GM11168 (cell line): ENCODE measurements at regions not wholly inside any gene's neighbourhood (a gene's known extent, or its start where the extent isn't known, plus 50 kb on each side); places are given as distances from the start of the nearest gene placed in this dataset.

Experiments
- in situ Hi-C: fragments of 300-500 bp; cut with MboI; formaldehyde crosslinking; loops from one replicate; pipeline ENCODE4 v1.12.0; 2022; ENCODE audit warnings: low sequenced_read_pairs; ENCODE audit not compliant: unreplicated experiment

DNA sequence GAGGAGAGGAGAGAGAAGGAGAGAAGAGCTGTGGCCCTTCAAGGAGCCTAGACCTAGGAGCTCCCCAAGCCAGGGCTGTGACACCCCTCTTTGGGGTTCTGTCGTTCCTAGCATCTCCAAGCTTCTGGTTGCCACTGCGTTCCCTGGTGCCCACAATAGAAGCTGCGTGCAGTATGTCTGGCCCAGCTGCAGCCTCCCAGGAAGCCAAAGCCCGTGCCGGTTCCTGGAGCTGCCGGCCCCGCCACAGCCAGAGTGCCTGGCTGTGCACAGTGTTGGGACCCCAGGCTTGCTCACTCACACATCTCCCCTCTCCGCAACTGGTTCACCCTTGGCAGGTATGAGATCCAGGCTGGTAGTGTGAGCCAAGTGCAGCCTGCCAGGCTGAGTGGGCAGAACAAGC is 367.7 kb upstream of the MC4R start:
- in situ Hi-C loops: no loop called here

DNA sequence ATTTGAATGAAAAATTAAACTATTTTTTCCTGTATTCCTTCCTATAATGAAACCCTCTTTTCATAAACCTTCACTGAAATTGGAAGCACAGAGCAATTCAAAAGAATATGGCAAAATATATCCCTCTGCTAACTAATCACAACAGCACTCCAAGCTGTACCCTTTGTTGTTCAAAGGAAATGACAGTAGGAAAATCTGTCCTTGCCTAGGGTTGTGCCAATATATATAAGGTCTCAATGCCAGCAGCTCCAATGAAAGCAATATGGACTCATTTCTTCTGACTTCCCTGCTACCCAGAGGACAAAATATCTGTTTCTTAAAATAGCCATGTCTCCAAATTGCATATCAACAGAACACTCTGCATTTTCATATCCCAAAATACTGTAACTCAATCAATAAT is 373.9 kb upstream of the MC4R start:
- in situ Hi-C loops: no loop called here

DNA sequence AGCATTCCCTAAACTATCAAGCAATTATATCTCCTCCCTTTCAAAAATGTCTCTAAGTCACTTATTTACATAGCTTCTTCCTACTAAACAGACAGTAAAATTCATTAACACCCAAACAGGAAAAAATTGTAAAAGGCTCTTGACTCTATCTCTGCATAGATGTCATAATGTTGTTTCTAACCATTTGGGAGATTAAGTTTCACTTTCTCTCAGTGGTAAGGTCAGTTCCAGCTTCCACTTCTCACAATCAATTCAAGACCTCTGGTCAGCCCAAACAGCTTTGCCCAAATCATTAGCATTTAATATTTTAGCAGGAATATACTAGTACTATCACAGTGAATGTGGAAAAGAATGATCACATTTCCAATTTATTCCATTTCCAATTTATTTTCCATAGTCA is 374.3 kb upstream of the MC4R start:
- in situ Hi-C loops: no loop called here

DNA sequence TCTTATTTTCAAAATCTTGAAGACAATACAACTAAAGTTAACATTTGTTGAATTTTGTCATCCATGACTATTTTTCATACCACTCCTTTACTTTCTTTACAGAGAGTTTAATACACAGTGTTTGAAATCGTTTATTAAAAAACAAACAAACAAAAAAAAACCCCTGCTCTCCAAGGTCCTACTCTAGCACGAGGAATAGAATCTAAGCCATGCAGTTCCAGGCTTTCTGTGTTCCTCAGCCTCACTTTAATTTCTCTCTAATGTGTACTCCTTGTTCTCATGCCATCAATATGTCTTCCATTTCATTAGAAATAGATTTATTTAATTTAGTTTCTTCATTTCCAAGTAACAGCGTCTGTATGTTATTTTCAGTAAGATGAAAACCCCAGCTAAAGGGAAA is 381.2 kb upstream of the MC4R start:
- in situ Hi-C loops: no loop called here

DNA sequence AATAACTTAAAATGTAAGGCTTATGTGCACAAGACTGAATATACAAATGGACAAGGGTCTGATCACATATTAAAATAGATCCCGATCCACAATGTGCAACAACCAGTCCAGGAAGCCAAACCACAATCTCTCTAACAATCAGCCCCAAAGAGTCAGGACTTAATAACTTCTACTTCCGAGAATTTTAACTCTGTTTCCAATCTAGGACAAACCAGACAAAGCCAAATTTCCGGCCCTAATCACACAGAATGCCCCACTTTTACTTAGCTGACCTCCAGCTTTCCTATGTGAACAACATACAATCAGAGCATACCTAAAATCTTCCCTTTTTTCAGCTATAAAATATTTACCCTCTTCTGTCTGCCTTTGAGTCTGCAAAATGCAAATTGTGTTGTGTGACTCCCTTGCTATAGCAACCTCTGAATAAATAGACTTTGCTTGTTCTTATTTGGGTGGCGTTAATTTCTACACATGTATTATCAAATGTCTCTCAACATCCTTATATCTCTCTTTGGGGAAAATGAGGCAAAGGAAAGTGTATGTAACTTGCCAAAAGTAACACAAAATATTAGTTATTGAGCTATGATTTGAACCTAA is 381.9 kb upstream of the MC4R start:
- in situ Hi-C loops: no loop called here

DNA sequence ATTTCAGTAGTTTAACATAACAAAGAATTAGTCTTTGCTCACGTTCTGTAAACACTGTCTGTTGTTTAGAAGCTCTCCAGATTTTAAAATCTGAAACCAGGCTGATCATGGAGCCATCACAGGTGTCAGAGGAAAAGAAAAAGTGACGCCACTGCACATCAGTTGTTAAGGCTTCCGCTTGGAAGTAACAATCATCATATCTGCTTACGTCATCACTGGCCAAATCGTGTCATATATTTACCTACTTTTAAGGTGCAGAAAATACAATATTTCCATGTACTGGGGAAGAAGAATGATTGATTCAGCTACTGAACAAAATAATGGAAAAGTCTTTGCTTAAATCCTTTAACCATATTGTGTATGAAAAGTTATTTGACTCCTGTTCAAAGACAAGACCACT is 382.6 kb upstream of the MC4R start:
- in situ Hi-C loops: no loop called here

DNA sequence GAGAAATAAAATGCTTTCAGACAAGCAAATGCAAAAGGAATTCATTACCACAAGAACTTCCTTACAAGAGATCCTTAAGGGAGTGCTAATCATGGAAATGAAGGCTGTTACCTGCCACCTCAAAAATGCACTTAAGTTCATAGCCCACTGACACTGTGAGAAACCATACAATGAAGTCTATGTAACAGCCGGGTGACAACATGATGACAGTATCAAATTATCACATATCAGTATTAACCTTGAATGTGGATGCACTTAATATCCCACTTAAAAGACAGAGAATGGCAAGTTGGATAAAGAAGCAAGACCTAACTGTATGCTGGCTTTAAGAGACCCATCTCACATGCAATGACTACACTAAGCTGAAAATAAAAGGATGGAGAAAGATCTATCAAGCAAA is 403.4 kb upstream of the MC4R start:
- in situ Hi-C loops: no loop called here

DNA sequence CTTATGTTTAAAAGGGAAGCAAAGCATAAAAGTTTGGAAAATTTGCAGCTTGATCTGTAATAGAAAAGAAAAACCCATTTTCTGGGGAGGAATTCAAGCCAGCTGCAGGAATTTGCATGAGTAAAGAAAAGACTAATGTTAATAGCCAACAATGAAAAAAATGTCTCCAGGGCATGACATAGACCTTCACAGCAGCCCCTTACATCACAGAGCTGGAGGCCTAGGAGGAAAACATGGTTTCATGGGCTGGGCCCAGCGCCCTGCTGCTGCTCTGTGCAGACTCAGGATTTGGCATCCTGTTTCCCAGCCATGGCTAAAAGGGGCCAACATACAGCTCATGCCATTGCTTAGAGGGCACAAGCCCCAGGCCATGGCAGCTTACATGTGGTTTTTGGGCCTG is 411.6 kb upstream of the MC4R start:
- in situ Hi-C loops: no loop called here

DNA sequence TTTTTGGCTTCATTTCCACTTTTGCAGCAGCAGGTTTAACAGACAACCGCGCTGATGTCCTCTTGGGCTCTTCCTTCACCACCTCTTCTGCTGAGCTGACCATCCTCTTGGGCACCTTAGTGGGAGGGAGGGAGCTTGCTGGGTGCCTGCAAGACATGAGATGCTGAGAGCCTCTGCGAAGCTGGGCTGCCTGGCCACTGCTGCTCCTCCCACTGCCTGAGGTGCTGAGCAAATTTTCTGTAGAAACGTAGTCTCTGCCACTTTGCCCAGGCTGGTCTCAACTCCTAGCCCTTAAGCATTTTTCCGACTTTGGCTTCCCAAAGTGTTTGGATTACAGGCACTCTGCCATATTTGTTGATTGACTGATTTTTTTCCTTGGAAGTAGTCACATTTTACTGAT is 422.2 kb upstream of the MC4R start:
- in situ Hi-C loops: no loop called here

DNA sequence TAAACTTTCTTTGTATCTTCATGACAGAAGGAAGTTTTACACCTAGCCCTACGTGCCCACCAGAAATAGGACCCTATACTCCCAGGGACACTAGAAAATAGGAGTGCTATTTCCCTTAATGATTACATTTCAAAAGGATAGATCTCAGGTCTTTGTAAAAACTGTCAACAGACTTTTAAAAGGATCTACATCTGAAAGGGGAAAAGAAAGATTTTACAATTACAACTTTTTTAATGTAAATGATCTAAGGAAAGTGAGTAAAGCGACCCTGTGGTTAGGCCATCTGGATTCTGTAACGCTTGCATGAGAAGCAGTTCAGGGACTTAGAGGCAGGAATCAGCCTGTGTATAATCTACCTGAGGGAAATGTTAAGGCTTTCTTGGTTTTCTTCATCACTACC is 431.8 kb upstream of the MC4R start:
- in situ Hi-C loops: no loop called here

DNA sequence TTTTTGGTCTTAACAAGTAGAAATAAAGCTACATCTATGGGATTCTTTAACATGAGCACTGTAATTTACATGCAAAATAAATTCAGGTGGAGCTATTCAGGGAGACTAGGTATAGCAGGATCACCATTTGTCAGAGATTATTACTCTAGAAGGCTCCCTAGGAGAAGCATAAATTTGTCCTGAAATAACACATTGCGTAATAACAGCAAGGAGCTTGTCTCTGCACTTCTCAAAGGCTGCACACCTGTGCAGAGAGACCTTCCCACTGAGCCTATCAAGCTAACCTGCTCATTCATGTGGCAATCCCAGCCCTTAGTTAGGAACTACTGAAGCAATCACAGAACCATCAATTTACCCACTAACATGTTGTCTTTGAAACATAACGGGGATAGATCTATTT is 437.4 kb upstream of the MC4R start:
- in situ Hi-C loops: no loop called here

DNA sequence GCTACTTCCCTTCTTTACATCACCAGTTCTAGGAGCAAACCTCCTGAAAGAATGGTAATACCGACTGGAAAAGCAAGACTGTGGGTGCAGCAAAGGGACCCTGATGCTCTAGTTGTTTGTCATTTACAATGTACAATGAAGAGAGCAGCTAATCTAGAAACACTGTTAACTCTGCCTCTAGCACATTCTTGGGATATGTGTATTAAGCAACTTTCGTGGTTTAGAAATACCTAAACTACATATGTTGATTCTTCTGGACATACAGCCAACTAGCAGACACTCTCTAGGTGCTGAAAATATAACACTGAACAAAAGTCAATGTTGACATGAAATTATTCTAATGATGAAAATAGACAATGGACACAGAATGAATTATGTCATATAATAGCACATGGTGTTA is 440.3 kb upstream of the MC4R start:
- in situ Hi-C loops: no loop called here

DNA sequence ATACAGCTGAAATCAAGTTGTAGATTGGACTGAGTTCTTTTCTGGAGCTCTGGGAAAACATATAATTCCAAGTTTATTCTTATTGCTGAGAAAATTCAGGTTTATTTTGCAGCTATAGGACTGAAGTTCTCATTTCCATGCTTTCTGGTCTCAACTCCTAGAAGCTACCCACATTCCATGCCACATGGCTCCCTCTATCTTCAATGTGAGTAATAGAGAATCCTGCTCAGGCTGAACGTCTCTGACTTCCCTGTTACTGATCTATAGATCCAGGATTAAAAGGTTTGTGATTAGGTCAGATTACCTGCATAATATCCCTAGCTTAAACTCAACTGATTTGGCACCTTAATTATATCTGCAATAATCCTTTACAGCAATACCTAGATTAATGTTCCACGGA is 453.8 kb upstream of the MC4R start:
- in situ Hi-C loops: no loop called here

DNA sequence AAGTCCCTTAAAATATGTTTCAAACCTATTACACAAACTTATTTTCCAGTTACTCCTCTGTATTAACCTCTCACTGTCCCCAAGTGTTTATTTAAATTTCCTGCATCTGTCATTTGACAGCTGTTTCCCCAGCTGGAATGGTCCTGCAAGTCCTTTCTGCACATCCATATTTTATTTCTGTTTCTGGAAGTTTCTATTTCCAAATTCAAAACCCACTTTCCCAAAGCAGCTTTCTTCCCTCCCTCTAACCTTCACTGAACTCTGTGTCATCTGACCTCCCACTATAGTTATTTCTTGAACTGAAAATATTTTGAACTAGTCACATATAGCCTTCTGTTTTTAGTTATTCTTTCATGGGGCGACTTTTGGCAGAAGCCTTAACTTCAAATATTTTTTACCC is 459.4 kb upstream of the MC4R start:
- in situ Hi-C loops: no loop called here

DNA sequence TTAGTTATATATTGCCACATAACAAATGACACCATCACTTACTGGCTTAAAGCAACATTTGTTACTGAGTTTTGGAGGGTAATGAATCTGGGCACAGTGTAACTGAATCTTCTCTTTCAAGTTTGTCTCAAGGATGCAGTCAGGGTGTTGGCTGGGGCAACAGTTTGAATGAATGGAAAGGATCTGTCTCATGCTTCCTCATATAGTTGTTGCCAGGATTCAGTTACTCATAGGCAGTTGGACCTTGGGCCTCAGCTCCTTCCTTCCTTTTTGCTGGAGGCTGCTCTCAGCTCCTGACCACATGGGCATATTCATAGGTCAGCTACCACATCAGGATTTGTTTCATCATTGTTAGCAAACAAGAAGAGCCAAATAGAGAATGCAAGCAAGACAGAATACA is 466.1 kb upstream of the MC4R start:
- in situ Hi-C loops: no loop called here

DNA sequence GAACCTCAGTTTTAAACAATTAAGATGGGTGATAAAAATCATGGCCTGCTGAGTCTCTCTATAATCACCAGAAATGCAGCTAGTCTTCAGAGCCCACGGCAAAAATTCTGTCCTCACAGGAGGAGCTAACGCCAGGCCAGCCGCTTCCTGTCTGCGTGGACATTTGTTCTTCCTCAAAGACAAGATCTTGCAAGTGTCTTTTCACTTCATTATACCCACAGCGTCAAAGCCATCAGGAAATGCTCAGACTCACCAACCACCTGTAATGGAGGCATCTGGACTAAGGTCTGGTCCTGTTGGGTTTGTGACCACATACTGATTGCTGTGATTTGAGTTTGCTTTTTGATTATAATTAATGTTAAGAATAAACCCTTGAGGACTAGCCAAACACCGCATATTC is 473.8 kb upstream of the MC4R start:
- in situ Hi-C loops: no loop called here

DNA sequence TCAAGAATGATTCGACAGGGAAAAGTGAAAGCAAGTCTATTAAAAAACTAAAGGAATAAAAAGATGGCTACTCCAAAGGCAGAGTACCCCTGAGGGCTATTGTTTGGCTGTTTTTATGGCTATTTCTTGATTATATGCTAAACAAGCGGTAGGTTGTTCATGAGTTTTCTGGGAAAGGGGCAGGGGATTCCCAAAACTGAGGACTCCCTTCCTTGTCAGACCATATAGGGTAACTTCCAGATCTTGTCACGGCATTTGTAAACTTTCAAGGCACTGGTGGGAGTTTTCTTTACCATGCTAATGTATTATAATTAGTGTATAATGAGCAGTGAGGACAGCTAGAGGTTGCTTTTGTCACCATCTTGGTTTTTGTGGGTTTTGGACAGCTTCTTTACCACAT is 474.9 kb upstream of the MC4R start:
- in situ Hi-C loops: no loop called here

DNA sequence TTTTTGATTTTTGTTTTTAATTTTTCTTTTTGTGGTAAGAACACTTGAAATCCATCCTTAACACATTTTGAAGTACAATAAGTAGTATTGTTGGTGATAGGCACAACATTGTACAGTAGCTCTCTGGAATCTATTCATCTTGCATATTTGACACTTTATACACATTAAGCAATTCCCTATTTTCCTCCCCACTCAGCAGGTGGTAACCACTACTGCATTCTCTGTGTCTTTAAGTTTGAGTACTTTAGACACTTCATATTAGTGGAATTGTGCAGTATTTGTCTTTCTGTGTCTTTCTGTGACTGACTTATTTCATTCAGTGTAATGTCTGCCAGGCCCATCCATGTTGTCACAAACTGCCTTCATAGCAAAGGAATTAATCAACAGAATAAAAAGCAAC is 471.7 kb upstream of the CDH20 start:
- in situ Hi-C loops: no loop called here

DNA sequence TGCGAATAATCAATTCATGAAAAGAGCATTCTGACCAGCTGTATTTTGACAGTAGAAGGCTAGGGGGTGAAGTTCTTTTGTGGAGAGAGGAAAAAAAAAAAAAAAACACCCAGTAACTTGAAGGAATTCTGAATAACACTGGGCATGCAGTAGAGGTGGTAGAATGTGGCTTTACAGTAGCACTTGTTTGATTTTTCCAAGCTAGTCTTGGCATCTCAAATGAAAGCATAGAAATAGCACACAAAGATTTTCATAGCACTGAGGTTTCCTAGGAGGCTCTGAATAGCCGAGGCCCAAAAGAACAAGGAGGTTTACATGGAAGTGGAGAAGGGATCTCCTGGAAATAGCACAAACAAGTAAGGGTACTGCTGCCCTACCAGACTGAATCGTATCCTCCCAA is 470.2 kb upstream of the CDH20 start:
- in situ Hi-C loops: no loop called here

DNA sequence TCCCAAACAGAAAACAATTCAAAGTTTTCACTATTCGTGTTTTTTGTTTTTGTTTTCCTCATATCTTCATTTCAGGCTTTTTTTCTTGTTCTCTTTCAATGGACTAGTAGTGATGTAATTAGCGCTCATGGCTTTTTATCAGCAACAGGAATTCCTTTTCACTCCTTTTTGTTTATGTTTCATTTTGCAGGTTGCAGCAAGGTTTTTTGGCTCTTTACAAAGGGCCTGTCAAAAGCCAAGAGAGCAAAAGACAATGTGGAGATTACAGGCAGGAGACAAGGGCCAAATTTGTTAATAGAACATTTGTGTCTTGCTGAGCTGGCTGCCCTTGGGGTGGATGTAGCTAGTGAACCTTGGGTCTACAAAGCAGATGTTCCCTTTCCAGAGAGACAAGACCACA is 467.4 kb upstream of the CDH20 start:
- in situ Hi-C loops: no loop called here

DNA sequence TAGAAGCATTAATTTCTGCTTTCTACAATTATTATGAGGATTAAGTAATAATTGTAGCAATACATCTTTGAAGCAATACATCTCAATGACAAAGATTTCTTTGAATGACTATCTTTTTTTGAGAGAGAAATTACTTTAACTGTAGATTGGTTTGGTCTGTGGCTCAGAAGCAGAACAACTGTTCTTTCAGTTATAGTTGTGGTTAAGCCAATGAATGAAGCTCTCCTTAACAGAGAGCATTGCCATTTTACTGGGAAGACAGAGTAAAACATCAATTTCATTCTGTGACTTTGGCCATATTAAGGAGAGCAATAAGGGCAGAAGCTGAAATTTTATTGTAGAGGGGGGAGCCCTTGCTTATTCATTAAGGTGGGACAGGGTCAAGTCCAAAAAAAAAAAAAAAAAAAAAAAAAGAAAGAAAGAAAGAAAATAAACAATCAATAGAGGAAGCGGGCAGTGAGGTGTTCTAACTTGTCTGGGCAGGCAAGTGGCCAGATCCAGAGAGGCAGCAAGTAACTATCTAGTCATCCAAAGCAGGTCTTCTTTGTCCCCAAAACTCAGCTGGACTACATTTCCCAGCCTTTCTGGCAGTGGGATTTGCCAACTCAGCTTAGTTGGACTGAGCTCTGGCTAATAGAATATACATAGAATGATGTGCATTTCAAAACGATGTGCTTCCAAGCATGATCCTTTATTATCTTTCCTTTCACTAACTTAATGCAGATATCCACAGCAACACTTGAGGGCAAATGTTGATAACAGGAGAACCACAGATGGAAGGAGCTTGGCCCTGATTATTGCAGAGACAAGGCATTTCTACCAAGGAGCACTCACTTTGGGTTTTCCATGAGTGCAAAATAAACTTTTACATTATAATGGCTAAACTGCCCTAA is 462.7 kb upstream of the CDH20 start:
- in situ Hi-C loops: no loop called here

DNA sequence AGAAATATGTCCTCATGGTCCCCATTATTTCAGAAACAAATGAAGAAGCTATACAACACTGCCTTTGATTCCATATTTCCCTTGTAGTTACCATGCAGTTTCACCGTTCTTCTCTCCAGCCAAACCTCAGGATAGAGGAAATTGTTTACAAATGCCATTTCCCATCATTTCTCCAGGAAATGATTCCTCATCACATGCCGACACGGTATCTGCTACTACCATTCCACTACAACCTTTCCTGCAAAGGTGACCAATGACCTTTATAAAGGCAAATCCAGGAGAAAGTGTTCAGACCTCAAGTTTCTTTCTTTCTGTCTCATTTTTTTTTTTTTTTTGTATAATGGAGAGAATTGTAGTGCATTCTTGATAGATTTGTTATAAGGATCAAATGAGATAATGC is 460.8 kb upstream of the CDH20 start:
- in situ Hi-C loops: no loop called here
